SK-N-SH treated with all-trans-retinoic acid at 6 μM for 48 hours (cell line): ENCODE measurements at regions not wholly inside any gene's neighbourhood (a gene's known extent, or its start where the extent isn't known, plus 50 kb on each side); places are given as distances from the start of the nearest gene placed in this dataset.

Experiments
- ARNTL ChIP-seq: fragments of 450-650 bp; formaldehyde crosslinking; IDR thresholded peaks from 2 replicates; pipeline ENCODE4 v1.5.0; 2020; ENCODE audit warnings: low read depth, mild to moderate bottlenecking, moderate library complexity, borderline replicate concordance
- CSDC2 ChIP-seq: fragments of 250-450 bp; sonication (Bioruptor Pico); IDR thresholded peaks from 2 replicates; pipeline ENCODE4 v1.5.0; 2020; ENCODE audit warnings: mild to moderate bottlenecking, moderate library complexity

DNA sequence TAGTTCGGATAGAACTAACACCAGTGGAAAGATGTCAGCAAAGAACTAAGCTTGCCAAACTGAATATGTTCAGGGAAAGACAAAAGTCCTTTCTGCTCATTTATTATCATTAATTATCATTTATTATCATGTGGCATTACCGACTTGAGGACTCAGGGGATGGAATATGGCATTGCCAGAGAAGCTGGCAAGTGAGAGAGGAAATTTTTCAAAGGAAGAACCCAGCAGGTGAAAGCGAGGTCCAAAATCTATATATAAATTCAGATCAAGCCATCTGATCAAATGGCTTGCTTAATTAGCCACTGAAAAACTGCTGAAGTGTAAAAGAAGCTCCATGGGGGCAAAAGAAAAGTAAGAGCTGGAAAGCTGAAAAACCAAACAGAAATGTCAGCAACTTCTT lies 1049.6 kb upstream of the SEMA6A start:
- no peak for TF ChIP-seq CSDC2 (CRISPR knock-in tag)
- TF ChIP-seq ARNTL (CRISPR knock-in tag), result no peak
